SK-N-DZ (cell line): ENCODE measurements at regions not wholly inside any gene's neighbourhood (a gene's known extent, or its start where the extent isn't known, plus 50 kb on each side); places are given as distances from the start of the nearest gene placed in this dataset.

Source experiments
- DNase-seq: peaks from one replicate; pipeline ENCODE4 v3.0.0-alpha.2; 2015; ENCODE audit warnings: low spot score

DNA sequence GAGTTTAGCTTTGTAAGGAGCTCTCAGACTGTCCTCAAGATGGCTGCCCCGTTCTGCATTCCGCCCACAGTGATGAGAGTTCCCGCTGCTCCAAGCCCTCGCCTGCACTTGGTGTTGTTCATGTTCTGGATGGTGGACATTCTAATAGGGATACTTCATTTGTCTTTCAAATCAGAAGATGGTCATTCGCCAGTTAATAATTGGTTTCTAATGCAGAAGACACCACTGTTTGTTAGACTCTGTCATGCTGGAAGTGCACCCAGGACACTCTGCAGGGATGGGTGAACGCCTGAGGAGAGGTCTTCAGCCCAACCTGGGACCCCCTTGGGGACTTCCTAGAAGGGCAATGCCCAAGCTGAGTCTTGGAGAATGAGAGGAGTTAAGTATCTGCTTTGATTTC is 836.4 kb downstream of the TBC1D22A start:
- no peak for DNase-seq

GRCh38 chr22:47597041-47597440 is 834.6 kb downstream of the TBC1D22A start:
- no peak for DNase-seq

GRCh38 chr22:47596176-47596690 is 833.8 kb downstream of the TBC1D22A start:
- no peak for DNase-seq

DNA sequence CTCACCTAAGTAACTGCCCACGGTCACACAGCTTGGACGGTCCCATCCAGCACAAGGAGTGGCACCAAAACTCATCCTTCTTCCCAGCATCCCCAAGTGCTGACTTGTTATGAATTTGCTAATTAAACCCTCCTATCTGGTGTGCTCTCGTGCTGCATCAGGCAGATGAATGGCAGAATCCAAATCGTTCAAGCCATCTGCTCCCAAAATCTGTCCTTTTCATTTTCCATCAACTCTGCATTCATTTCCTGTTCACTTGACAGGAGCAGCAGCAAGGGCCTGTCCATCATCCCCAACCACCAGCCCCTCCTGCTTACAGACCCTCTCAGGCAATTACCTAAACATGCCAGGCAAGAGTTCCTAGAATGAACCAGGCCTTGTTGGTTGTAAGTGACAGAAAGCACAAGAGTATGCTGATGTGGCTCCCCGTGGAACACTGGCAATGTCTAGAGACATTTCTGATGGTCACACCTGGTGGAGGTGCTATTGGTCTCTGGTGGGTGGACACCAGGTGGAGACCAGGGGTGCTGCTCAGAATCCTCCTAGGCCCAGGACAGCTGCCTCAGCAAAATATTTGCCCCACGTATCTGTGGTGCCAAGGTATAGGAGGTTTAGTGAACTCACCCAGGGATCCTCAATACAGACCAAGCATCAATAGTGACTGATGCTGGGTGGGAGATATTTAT is 832.5 kb downstream of the TBC1D22A start:
- DNase-seq = no peak

GRCh38 chr22:47593911-47594311 is 831.5 kb downstream of the TBC1D22A start:
- no peak for DNase-seq

DNA sequence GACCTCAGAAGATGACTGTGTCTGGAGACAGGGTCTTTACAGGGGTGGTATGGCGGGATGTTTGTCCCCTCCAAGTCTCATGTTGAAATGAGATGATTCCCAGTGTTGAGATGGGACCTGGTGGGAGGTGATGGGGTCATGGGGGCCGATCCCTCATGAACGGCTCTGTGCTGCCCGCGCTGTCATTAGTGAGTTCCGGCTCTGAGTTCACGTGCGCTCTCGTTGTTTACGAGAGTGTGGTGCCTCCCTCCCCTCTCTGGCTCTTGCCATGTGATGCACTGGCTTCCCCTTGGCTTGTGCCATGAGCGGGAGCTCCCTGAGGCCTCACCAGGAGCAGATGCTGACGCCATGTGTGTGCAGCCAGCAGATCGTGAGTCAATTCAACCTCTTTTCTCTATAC is 830.8 kb downstream of the TBC1D22A start:
- DNase-seq = no peak

- no peak for DNase-seq
Observed at GRCh38 chr22:47592791-47593190, 830.3 kb downstream of the TBC1D22A start.

DNA sequence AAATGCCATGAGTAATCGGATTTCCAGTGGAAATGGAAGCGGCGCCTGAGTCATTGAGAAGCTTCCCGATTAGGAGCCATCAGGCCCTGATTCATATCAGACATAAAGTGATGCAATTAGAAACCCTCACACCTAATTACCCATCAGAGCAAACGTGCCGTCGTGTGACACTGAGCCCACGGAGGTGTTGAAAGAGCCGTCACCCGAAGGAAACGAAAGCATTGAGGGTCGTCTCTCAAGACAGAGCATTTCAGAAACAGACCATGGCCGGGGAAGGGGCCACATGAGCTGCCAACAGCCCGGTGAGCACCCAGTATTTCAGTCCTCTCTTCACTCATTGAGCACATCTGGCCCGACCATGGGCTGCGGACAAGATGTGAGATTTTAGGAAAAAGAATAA is 829.3 kb downstream of the TBC1D22A start:
- no peak for DNase-seq

DNA sequence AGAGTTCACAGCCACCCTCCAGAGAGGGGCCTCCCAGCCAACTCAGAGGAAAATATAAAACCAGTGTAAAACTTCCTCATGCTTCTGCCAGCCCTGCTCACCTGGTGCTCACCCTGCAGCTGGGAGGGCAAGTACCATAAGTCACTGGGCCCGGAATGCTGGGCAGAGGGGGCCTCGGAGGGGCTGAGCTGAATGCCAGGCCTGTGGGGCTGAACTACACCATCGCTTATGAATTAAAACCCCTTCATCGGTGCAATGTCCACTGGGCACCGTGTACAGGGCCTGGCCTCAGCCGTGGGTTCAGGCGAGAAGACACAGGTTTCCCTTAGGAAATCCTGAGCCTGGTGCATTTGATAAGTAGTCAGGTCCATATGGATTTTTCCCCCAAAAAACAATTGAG is 828.6 kb downstream of the TBC1D22A start:
- no peak for DNase-seq

DNA sequence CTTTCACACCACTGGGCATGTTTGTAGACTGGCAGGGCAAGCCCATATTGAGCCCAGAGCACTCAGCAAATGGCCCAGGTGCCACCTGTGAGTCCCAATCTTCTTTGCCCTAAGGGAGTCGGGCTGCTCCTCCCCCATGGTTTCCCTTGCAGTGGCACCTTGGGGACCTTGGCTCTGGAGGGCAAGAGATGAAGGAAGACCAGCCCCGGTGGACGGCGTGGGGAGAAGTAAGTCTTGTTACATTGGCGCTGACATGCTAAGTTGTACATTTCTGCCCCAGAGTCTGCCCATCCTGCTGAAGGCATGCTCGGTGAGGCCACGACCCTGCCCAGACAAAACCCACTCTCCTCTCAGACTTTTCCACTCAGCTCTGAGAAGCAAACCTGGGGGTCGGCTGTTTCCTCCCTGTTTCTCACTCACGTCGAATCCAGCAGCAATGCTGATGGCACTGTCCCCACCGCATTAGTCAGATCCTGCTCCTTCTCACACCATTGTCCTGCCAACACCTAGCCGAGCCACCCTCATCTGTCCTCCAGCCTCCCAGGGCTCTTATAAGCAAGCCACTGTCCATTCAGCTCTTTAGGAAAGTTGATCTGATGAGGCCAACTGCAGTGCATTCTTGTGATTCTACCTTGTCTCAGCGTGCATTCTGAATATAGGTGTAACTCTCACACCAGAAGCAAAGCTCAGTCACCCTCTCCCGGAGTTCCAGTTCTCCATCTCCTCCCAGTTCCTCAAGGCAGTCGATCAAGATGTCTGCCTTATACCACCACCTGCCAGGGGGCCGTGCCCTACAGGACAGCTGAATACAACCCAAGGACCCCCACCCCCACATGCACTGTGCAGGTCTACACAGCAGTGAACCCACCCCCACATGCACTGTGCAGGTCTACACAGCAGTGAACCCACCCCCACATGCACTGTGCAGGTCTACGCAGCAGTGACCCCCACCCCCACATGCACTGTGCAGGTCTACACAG is 827.1 kb downstream of the TBC1D22A start:
- DNase-seq = no peak

GRCh38 chr22:47588578-47588960 is 826.1 kb downstream of the TBC1D22A start:
- DNase-seq = no peak

DNA sequence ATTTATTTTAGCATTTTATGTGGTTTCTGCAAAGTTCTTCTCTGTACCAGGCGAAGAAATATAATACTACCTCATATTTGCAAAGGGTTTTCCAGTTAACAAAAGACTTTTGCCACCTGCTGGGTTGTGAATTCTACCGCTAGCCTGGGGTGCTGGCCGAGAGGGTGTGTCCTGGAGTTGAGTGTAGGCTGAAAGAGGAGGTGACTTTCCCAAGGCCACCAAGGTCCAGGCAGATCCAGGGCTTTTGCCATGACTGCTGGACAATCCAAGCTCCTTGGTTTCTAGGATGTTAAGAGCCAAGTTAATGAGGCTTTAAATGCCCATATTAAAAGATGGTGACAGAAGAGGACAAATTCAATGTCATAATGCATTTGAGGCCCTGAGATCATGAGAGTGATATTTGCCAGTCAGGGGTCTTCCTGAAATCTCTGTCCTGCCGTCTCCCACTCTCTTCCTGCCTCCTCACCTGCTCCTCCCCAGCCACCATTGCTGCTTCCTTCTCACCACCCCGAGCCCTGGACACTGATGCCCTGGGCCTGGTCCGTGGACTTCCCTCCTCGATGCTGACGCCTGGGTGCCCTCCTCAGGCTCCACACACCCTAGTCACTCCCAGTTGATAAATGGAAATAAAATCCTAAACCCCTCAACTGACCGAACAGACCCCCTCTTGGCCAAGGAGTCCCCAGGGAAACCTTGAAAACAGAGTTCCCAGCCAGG is 825.6 kb downstream of the TBC1D22A start:
- DNase-seq = no peak

DNA sequence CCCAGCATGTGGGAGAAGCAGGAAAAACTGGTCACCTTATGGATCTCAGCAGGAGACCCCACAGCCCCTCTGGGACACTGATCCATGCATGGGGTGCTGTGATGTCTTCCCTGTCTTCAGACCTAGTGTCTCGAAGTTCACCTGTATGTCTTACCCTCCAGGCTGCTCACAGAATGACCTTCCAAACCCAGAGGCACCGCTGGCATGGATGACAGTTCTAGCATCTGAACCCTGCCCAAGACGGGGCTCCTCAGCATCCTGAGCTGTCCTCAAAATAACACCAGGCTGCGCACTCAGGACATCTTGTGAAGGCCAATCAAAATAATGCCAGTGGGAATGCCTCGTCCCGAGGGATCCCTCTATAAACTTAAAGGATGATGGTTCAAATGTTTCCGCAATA is 824.9 kb downstream of the TBC1D22A start:
- DNase-seq = no peak

GRCh38 chr22:47586946-47587345 is 824.5 kb downstream of the TBC1D22A start:
- DNase-seq = no peak

DNA sequence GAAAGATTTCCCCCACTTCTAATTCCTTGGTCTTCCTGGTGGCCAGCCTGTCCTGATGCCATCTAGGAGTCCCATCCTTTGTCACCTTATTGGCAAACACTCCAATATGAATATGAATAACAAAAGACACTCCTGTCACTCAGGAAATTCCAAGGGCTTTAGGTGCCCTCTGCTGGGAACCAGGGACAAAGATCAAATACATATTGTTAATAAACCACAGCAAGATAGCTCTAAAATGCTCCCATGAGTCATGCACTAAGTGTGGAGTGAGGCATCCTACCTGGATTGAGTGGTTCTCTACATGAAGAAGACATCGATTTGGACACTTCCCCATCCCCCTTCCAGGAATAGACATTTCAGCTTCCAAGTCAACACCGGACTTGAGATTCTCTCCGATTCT is 823.6 kb downstream of the TBC1D22A start:
- no peak for DNase-seq

GRCh38 chr22:47583959-47584562 is 821.6 kb downstream of the TBC1D22A start:
- no peak for DNase-seq

DNA sequence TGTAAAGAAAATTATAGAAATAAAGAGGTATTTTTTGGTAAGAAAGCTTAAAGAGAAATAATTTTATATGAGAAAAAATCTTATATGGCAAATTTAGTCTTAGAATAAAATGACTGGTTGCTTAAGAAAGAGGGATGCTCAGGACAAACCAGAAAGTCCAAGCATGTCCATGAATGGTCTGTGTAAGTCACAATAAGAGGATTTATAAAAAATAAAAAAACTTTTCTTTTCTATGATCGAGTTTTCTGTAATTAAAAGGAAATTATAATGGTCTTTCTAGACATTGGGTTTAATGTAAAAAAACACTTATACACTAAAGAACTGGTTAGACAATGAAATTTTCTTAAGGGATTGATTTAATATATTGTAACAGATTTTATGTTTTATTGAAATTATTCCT is 819.6 kb downstream of the TBC1D22A start:
- no peak for DNase-seq

- no peak for DNase-seq
Observed at GRCh38 chr22:47580121-47580520, 817.7 kb downstream of the TBC1D22A start.

GRCh38 chr22:47576908-47577307 is 814.5 kb downstream of the TBC1D22A start:
- no peak for DNase-seq

DNA sequence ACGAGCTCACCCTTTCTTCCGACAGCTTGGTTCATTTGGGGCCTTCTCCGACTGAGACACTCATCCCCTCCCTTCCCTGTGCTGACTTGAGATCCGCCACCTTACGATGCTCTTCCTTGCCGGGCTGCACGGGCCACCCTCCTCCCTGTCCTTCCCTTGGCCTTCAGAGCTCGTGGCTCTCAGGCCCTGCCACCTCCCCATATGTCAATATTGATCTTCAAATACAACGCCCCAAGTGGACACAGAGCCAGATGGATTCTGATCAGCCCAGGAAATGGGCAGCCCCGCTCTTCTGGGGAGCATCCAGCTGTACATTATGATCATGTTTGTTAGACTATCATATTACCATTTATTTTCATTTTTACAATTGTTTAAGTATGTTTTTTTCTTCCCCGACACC is 812.8 kb downstream of the TBC1D22A start:
- DNase-seq = no peak

GRCh38 chr22:47574556-47574955 is 812.1 kb downstream of the TBC1D22A start:
- DNase-seq = no peak

GRCh38 chr22:47573141-47573540 is 810.7 kb downstream of the TBC1D22A start:
- no peak for DNase-seq
